IPS DF 19.7 (cell line): ENCODE measurements at regions not wholly inside any gene's neighbourhood (a gene's known extent, or its start where the extent isn't known, plus 50 kb on each side); places are given as distances from the start of the nearest gene placed in this dataset.
"Not testable (repeated sequence)": the region's sequence is repeated elsewhere in the genome, so short reads cannot be mapped to it uniquely, and the experiment has no call there.

Source experiments
- DNase-seq: peaks from one replicate; pipeline ENCODE4 v3.0.0-alpha.2; 2013; ENCODE audit warnings: low read depth, low spot score

- DNase-seq = no peak
These were observed 382.2 kb downstream of the FLRT2 start for GRCh38 chr14:85912141-85912540.

- no peak for DNase-seq
These were observed 381.1 kb downstream of the FLRT2 start for GRCh38 chr14:85911044-85911443.

- no peak for DNase-seq
These were observed 379.6 kb downstream of the FLRT2 start for GRCh38 chr14:85909581-85909980.

GRCh38 chr14:85907536-85907935 is 377.6 kb downstream of the FLRT2 start:
- no peak for DNase-seq

GRCh38 chr14:85897808-85898207 is 367.9 kb downstream of the FLRT2 start:
- no peak for DNase-seq

- no peak for DNase-seq
These were observed 365.7 kb downstream of the FLRT2 start for GRCh38 chr14:85895603-85896002.

GRCh38 chr14:85892251-85892650 is 362.3 kb downstream of the FLRT2 start:
- DNase-seq = no peak

- DNase-seq = no peak
These were observed 354.0 kb downstream of the FLRT2 start for GRCh38 chr14:85883966-85884365.

GRCh38 chr14:85883101-85883500 is 353.2 kb downstream of the FLRT2 start:
- no peak for DNase-seq

GRCh38 chr14:85881935-85882334 is 352.0 kb downstream of the FLRT2 start:
- DNase-seq = no peak

GRCh38 chr14:85878874-85879273 is 348.9 kb downstream of the FLRT2 start:
- DNase-seq = no peak

- DNase-seq = no peak
These were observed 343.1 kb downstream of the FLRT2 start for GRCh38 chr14:85873006-85873405.

GRCh38 chr14:85867450-85867849 is 337.5 kb downstream of the FLRT2 start:
- no peak for DNase-seq

GRCh38 chr14:85865701-85866100 is 335.8 kb downstream of the FLRT2 start:
- no peak for DNase-seq

GRCh38 chr14:85858634-85859033 is 328.7 kb downstream of the FLRT2 start:
- DNase-seq = no peak

- no peak for DNase-seq
These were observed 326.5 kb downstream of the FLRT2 start for GRCh38 chr14:85856430-85856829.

GRCh38 chr14:85853996-85854526 is 324.1 kb downstream of the FLRT2 start:
- no peak for DNase-seq

GRCh38 chr14:85852906-85853305 is 323.0 kb downstream of the FLRT2 start:
- DNase-seq = no peak

- DNase-seq = not testable (repeated sequence)
These were observed 322.2 kb downstream of the FLRT2 start for GRCh38 chr14:85852123-85852522.

- DNase-seq = not testable (repeated sequence)
These were observed 300.6 kb downstream of the FLRT2 start for GRCh38 chr14:85830549-85830948.

GRCh38 chr14:85829601-85830000 is 299.7 kb downstream of the FLRT2 start:
- DNase-seq = not testable (repeated sequence)

- no peak for DNase-seq
These were observed 294.6 kb downstream of the FLRT2 start for GRCh38 chr14:85824526-85824925.

GRCh38 chr14:85822236-85822635 is 292.3 kb downstream of the FLRT2 start:
- no peak for DNase-seq

GRCh38 chr14:85817430-85817829 is 287.5 kb downstream of the FLRT2 start:
- DNase-seq = no peak
